Heart left ventricle (tissue), 16 donors: ENCODE measurements at regions not wholly inside any gene's neighbourhood (a gene's known extent, or its start where the extent isn't known, plus 50 kb on each side); places are given as distances from the start of the nearest gene placed in this dataset.

Experiments used
- ATAC-seq, 4 donors: fragments of 200-7000 bp; cut with Tn5 transposase; one replicate each; pipeline ENCODE4 v1.9.1; 2020 to 2022; ENCODE audit warnings: moderate library complexity in 4 of 4, mild to moderate bottlenecking in 3 of 4, moderate number of reproducible peaks in 1 of 4
- DNase-seq, 5 donors: peaks; one replicate each; pipeline ENCODE4 v3.0.0-alpha.2; 2020
- H3K27ac ChIP-seq, 12 donors: fragments of 200-600 bp; sonication (generic) in 4 of 12; one replicate each; pipeline versions ENCODE4 v1.5.0 to v1.8.0; 2016 to 2022; ENCODE audit warnings: mild to moderate bottlenecking in 2 of 12
- H3K27me3 ChIP-seq, 9 donors: fragments of 200-600 bp; sonication (generic) in 2 of 9; one replicate each; pipeline versions ENCODE4 v1.5.1 to v1.8.0; 2016 to 2022; ENCODE audit warnings: mild to moderate bottlenecking in 3 of 9
- H3K36me3 ChIP-seq, 9 donors: fragments of 200-600 bp; sonication (generic) in 2 of 9; one replicate each; pipeline versions ENCODE4 v1.5.0 to v1.8.0; 2018 to 2022; ENCODE audit warnings: mild to moderate bottlenecking in 2 of 9
- H3K4me1 ChIP-seq, 12 donors: fragments of 200-600 bp; sonication (generic) in 4 of 12; one replicate each; pipeline versions ENCODE4 v1.5.0 to v1.8.0; 2016 to 2022; ENCODE audit warnings: mild to moderate bottlenecking in 3 of 12
- H3K4me3 ChIP-seq, 12 donors: fragments of 200-600 bp; sonication (generic) in 4 of 12; one replicate each; pipeline versions ENCODE4 v1.5.0 to v1.8.0; 2017 to 2022; ENCODE audit warnings: mild to moderate bottlenecking in 9 of 12, moderate library complexity in 4 of 12
- H3K9me3 ChIP-seq, 12 donors: fragments of 200-600 bp; sonication (generic) in 4 of 12; one replicate each; pipeline versions ENCODE4 v1.5.0 to v1.8.0; 2016 to 2022; ENCODE audit warnings: mild to moderate bottlenecking in 1 of 12
- POLR2A ChIP-seq, 2 donors: fragments of 450-650 bp; IDR thresholded peaks; one replicate each; pipeline ENCODE4 v1.6.1; 2017; ENCODE audit warnings: antibody characterized with exemption in 2 of 2, mild to moderate bottlenecking in 2 of 2, moderate library complexity in 2 of 2
- WGBS, 4 donors: extraction: QIAGEN DNeasy Blood & Tissue Kit in 2 of 4; methylation state at CpG; one replicate each; pipeline versions ENCODE4 v1.1.5 to v1.1.7; 2013 to 2018; 5-methylcytosine and 5-hydroxymethylcytosine counted together
- intact Hi-C, 10 donors: fragments of 100-400 bp; cut with DNase I; formaldehyde crosslinking; loops; one replicate each; pipeline versions ENCODE4 v1.11.1 to v1.14.2; 2022
- TF ChIP-seq, protein P1 (sequence below), 12 donors: fragments of 200-600 bp; sonication (generic) in 4 of 12; IDR thresholded peaks; one replicate each; pipeline versions ENCODE4 v1.5.0 to v1.8.0; 2018 to 2022; ENCODE audit warnings: antibody characterized with exemption in 12 of 12, mild to moderate bottlenecking in 5 of 12
- donor health status: ischemic (EF 13 %, LVEDD 7.1; RV severe dilation, severe dysfunction).
- donor health status: healthy with polysubstance abuse.
- donor health status: DM: no; HTN: yes; CAD: no.
- donor health status: DM: no; HTN: no; CAD: no.
- donor health status: ischemic (EF 25% LVEDD 6.9; RV normal size, moderate dysfunction).
- donor health status: ischemic (EF 25% LVEDD 5.7; RV mildly dilated, moderate dysfunction).
- donor health status: healthy.
- donor health status: DM: yes; HTN: yes; CAD: no.
- donor health status: ischemic (EF 35%, LVEDD 5.7; RV mildly dilated, moderate dysfunction).
- donor health status: nonischemic (EF 11% LVEDD 7.7; RV severe dilation, severe dysfunction).
- donor health status: DM: yes; HTN: yes; CAD: no.
- donor health status: PGD.
- donor health status: ischemic (EF 29% LVEDD 5.4; RV normal size, mild dysfunction).
- donor health status: nonischemic (EF 23%, LVEDD 6.1; RV moderate dilation, normal function).

- no peak overlapping the region for H3K4me3 ChIP-seq
- H3K36me3 ChIP-seq: no peaks in the 10 kb centered on the region
- no peaks in the 10 kb centered on the region for H3K9me3 ChIP-seq
- no peak for TF ChIP-seq POLR2A (IDR thresholded peaks at IDR 0.05)
- TF ChIP-seq, protein P1, sequence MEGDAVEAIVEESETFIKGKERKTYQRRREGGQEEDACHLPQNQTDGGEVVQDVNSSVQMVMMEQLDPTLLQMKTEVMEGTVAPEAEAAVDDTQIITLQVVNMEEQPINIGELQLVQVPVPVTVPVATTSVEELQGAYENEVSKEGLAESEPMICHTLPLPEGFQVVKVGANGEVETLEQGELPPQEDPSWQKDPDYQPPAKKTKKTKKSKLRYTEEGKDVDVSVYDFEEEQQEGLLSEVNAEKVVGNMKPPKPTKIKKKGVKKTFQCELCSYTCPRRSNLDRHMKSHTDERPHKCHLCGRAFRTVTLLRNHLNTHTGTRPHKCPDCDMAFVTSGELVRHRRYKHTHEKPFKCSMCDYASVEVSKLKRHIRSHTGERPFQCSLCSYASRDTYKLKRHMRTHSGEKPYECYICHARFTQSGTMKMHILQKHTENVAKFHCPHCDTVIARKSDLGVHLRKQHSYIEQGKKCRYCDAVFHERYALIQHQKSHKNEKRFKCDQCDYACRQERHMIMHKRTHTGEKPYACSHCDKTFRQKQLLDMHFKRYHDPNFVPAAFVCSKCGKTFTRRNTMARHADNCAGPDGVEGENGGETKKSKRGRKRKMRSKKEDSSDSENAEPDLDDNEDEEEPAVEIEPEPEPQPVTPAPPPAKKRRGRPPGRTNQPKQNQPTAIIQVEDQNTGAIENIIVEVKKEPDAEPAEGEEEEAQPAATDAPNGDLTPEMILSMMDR (IDR thresholded peaks at IDR 0.05): no peak
- WGBS, 4 donors: 83 to 91% (median 87%) methylated on average over 4 of the region's 4 CpGs
- intact Hi-C loops: no loop called here
- no peak for ATAC-seq
- no peak overlapping the region for H3K27ac ChIP-seq
- H3K27me3 ChIP-seq: no peaks in the 10 kb centered on the region
- H3K4me1 ChIP-seq: no peaks in the 10 kb centered on the region
- DNase-seq: no peak
Observed at GRCh38 chr15:87793725-87794124, 462.8 kb downstream of the NTRK3 start.

DNA sequence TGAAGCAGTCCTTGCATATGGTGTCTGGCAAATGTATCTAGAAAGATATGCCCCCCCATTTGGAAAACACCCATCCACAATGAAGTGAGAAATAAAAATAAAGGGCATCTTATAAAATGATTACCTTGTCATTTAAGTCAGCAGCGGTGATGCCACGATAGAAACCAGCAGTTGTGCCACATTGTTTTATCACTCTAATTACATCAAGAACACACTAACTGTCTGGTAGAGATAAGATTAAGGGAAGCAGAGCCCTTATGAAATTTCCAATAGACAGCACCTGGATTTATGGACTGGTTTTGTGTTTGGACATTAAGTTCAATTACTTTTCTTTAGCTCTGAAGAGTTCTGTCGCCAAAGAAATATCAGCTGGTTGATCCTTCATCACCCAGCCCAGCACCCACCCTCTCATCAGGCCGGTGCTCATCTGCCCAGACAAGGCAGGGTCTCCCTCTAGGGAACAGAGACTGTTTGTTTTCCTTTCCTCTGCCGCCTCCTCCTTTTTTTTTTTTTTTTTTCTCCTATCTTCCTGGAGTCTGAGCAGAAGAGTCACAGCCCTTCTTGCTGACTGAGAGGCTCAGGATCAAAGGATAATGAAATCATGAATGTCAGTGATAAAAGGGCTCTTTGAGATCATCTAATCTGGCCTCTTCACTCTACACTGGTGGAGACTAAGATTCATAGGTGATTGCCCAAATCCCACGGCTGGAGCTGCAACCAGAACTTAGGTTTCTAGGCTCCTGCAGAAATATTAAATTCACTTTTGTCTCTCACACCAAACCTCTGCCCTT is 464.1 kb downstream of the NTRK3 start:
- Histone ChIP-seq H3K27ac (no peak overlapping the region), H3K4me3 (no peak overlapping the region), H3K9me3 (no peaks in the 10 kb centered on the region), H3K36me3 (no peaks in the 10 kb centered on the region), H3K4me1 (no peaks in the 10 kb centered on the region), H3K27me3 (no peaks in the 10 kb centered on the region)
- DNase-seq: no peak
- intact Hi-C loops: no loop called here
- TF ChIP-seq, protein P1 (IDR thresholded peaks at IDR 0.05): no peak
- TF ChIP-seq POLR2A (IDR thresholded peaks at IDR 0.05): no peak
- ATAC-seq: no peak
- 38 to 44% (median 40%) methylated on average over 6 of the region's 6 CpGs for WGBS, 4 donors

- Histone ChIP-seq H3K9me3 (no peaks in the 10 kb centered on the region), H3K27me3 (no peaks in the 10 kb centered on the region), H3K36me3 (no peaks in the 10 kb centered on the region), H3K4me3 (no peak overlapping the region), H3K4me1 (peaks cover 0 to 3% (median 0%) of the 10 kb centered on the region in 12 donors), H3K27ac (no peak overlapping the region)
- DNase-seq: no peak
- intact Hi-C loops: no loop called here
- no peak for TF ChIP-seq POLR2A (IDR thresholded peaks at IDR 0.05)
- TF ChIP-seq, protein P1 (IDR thresholded peaks at IDR 0.05): no peak
- WGBS, 4 donors: 42 to 61% (median 45%) methylated on average over 5 of the region's 5 CpGs
- no peak for ATAC-seq
Observed at GRCh38 chr15:87781959-87782625, 474.4 kb downstream of the NTRK3 start.

DNA sequence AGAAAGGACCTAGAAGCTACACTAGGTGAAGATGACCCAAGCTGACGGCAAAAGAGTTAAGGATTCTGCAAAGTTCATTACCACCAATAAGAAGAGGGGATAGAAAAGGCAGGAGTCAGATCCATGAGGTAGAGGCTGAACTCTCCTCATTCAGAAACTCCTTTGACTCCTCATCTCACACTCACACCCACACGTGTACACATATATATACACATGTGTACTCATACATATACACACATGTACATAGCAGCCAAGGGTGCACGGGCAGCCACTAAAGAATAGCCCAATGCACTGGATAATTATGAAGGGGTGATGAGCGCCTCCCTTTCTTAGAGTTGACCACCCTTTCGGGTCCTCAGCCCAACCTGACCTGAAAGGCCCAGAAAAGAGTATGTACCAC is 476.8 kb downstream of the NTRK3 start:
- peaks cover 0 to 10% (median 0%) of the 10 kb centered on the region in 12 donors for H3K4me1 ChIP-seq
- no peak for TF ChIP-seq POLR2A (IDR thresholded peaks at IDR 0.05)
- TF ChIP-seq, protein P1 (IDR thresholded peaks at IDR 0.05): no peak
- ATAC-seq: no peak
- H3K27me3 ChIP-seq: no peaks in the 10 kb centered on the region
- no peak overlapping the region for H3K27ac ChIP-seq
- H3K9me3 ChIP-seq: no peaks in the 10 kb centered on the region
- no peak for DNase-seq
- no peak overlapping the region for H3K4me3 ChIP-seq
- intact Hi-C loops: no loop called here
- WGBS, 4 donors: 88 to 92% (median 91%) methylated on average over 5 of the region's 5 CpGs
- H3K36me3 ChIP-seq: no peaks in the 10 kb centered on the region
